K562 (cell line): ENCODE measurements at regions not wholly inside any gene's neighbourhood (a gene's known extent, or its start where the extent isn't known, plus 50 kb on each side); places are given as distances from the start of the nearest gene placed in this dataset.

Experiments
- ATAC-seq: fragments of 200-7000 bp; cut with Tn5 transposase; 3 replicates; pipeline ENCODE4 v1.9.1; 2020; ENCODE audit warnings: moderate library complexity
- BruUV-seq: library from RNA; stranded (reverse); fragments of 400-500 nt; replicated peaks from 2 replicates; lab custom pipeline; 2021; lab: Mats Ljungman, UMichigan
- CTCF ChIA-PET: fragments of 300-600 bp; formaldehyde crosslinking; extraction: SDS; loops from one replicate; lab custom pipeline; 2021; ENCODE audit warnings: low intra/inter-chr PET ratio; lab: Yijun Ruan, JAX
- POLR2A ChIA-PET: fragments of 300-600, 350-650 bp; sonication (Branson Sonifier 250); formaldehyde crosslinking; extraction: SDS; loops from one replicate; lab custom pipeline; 2021; ENCODE audit warnings: antibody characterized with exemption, inconsistent platforms; lab: Yijun Ruan, JAX
- DNase-seq, 4 experiments: peaks; one replicate each; pipeline versions ENCODE4 v3.0.0 to v3.0.0-alpha.2; 2011 to 2018; ENCODE audit warnings: low spot score in 3 of 4, mixed read lengths in 3 of 4; ENCODE audit errors: extremely low read depth in 1 of 4
- FAIRE-seq: peaks from 2 replicates; lab custom pipeline; 2011; peaks lifted over from hg19 to GRCh38; lab: Jason Lieb, UNC
- H2AFZ ChIP-seq: 2 replicates; pipeline ENCODE4 v1.6.0; 2011; ENCODE audit warnings: low read depth, low read length, control low read depth, inconsistent platforms
- H3K27ac ChIP-seq: fragments of 200-600 bp; 3 replicates; pipeline ENCODE4 v1.8.0; 2011; ENCODE audit warnings: low read depth, mild to moderate bottlenecking, control low read depth, inconsistent platforms, low read length, moderate library complexity, mixed read lengths; ENCODE audit errors: extremely low read depth
- H3K27me3 ChIP-seq, 2 experiments: fragments of 300-600 bp in 1 of 2; 2 replicates in 1 of 2; 3 replicates in 1 of 2; pipeline versions ENCODE4 v1.6.0 to v1.8.0; 2011; ENCODE audit warnings: inconsistent platforms in 2 of 2, low read length in 2 of 2, mild to moderate bottlenecking in 1 of 2, mixed read lengths in 1 of 2, moderate library complexity in 1 of 2; ENCODE audit not compliant: control insufficient read depth in 2 of 2, insufficient read depth in 2 of 2
- H3K36me3 ChIP-seq: fragments of 300-600 bp; 3 replicates; pipeline ENCODE4 v1.8.0; 2011; ENCODE audit warnings: mild to moderate bottlenecking, low read length, inconsistent platforms; ENCODE audit not compliant: control insufficient read depth, insufficient read depth
- H3K4me1 ChIP-seq, 2 experiments: fragments of 200-600 bp in 1 of 2; replicated peaks in 1 of 2; 2 replicates in 1 of 2; 3 replicates in 1 of 2; pipeline versions ENCODE4 v1.5.1 to v1.8.0; 2011; ENCODE audit warnings: inconsistent platforms in 2 of 2, low read length in 2 of 2, mild to moderate bottlenecking in 1 of 2, mixed read lengths in 1 of 2, moderate library complexity in 1 of 2; ENCODE audit not compliant: control insufficient read depth in 2 of 2, insufficient read depth in 2 of 2
- H3K4me2 ChIP-seq: 2 replicates; pipeline ENCODE4 v1.6.1; 2011; ENCODE audit warnings: low read length, control low read depth, inconsistent platforms, mixed read lengths; ENCODE audit not compliant: insufficient read depth
- H3K4me3 ChIP-seq: fragments of 200-600 bp; sonication (generic), shearing (Covaris generic); 2 replicates; pipeline ENCODE4 v1.5.1; 2016; ENCODE audit warnings: control low read depth, inconsistent platforms
- H3K79me2 ChIP-seq: fragments of 200-600 bp; 3 replicates; pipeline ENCODE4 v1.8.0; 2011; ENCODE audit warnings: low read length, inconsistent platforms; ENCODE audit not compliant: control insufficient read depth, insufficient read depth
- H3K9ac ChIP-seq, 2 experiments: 2 replicates each; pipeline versions ENCODE4 v1.6.0 to v1.6.1; 2011; ENCODE audit warnings: low read depth in 2 of 2, low read length in 2 of 2, control low read depth in 1 of 2, inconsistent platforms in 1 of 2, mild to moderate bottlenecking in 1 of 2, mixed read lengths in 1 of 2; ENCODE audit not compliant: insufficient read depth in 1 of 2
- H3K9me1 ChIP-seq: one replicate; pipeline ENCODE4 v1.6.0; 2011; ENCODE audit warnings: inconsistent platforms, mild to moderate bottlenecking, low read length, moderate library complexity; ENCODE audit not compliant: control insufficient read depth, insufficient read depth
- H3K9me3 ChIP-seq: replicated peaks from 2 replicates; pipeline ENCODE4 v1.5.1; 2011; ENCODE audit warnings: low read depth, low read length, inconsistent platforms; ENCODE audit not compliant: control insufficient read depth, insufficient read depth
- H4K20me1 ChIP-seq: replicated peaks from 2 replicates; pipeline ENCODE4 v1.6.1; 2011; ENCODE audit warnings: low read length, inconsistent platforms, mixed read lengths; ENCODE audit not compliant: control insufficient read depth, insufficient read depth
- CGGBP1 ChIP-seq: fragments of 250-450 bp; sonication (Bioruptor Pico); IDR thresholded peaks from 2 replicates; pipeline ENCODE4 v1.9.0; 2021; ENCODE audit warnings: mild to moderate bottlenecking
- CREB1 ChIP-seq, 2 experiments: sonication (generic) in 1 of 2; formaldehyde crosslinking in 1 of 2; IDR thresholded peaks; 2 replicates each; pipeline versions ENCODE4 v1.6.1 to v1.8.0; 2012 to 2022; ENCODE audit warnings: inconsistent platforms in 1 of 2, mild to moderate bottlenecking in 1 of 2, missing genetic modification reagents in 1 of 2, moderate library complexity in 1 of 2
- DIDO1 ChIP-seq: fragments of 450-650 bp; IDR thresholded peaks from 2 replicates; pipeline ENCODE4 v1.6.1; 2016; ENCODE audit warnings: low read depth, missing biosample characterization, missing genetic modification characterization
- DNMT1 ChIP-seq: fragments of 450-650 bp; IDR thresholded peaks from 2 replicates; pipeline ENCODE4 v1.6.1; 2016; ENCODE audit warnings: antibody characterized with exemption, mild to moderate bottlenecking
- NBN ChIP-seq: fragments of 450-650 bp; IDR thresholded peaks from 2 replicates; pipeline ENCODE4 v1.6.1; 2016; ENCODE audit warnings: low read depth, mild to moderate bottlenecking
- NCOA4 ChIP-seq: fragments of 450-650 bp; IDR thresholded peaks from 2 replicates; pipeline ENCODE4 v1.6.1; 2018; ENCODE audit warnings: mild to moderate bottlenecking; ENCODE audit not compliant: partially characterized antibody
- POLR2H ChIP-seq: IDR thresholded peaks from 2 replicates; pipeline ENCODE4 v1.6.1; 2016; ENCODE audit warnings: missing genetic modification characterization, low read depth, mild to moderate bottlenecking, control low read depth, missing compliant biosample characterization, moderate library complexity
- SLC30A9 ChIP-seq: fragments of 250-450 bp; sonication (Bioruptor Pico); IDR thresholded peaks from 2 replicates; pipeline ENCODE4 v1.8.0; 2022; ENCODE audit warnings: mild to moderate bottlenecking, moderate library complexity
- TGIF2 ChIP-seq: sonication (generic); formaldehyde crosslinking; IDR thresholded peaks from 2 replicates; pipeline ENCODE4 v1.8.1; 2022; ENCODE audit warnings: mild to moderate bottlenecking, missing genetic modification reagents, moderate library complexity
- ZBTB1 ChIP-seq: sonication (generic); formaldehyde crosslinking; IDR thresholded peaks from 2 replicates; pipeline ENCODE4 v1.8.1; 2023; ENCODE audit warnings: missing genetic modification reagents, low read depth, mild to moderate bottlenecking, borderline replicate concordance
- ZFP1 ChIP-seq: fragments of 450-650 bp; formaldehyde crosslinking; IDR thresholded peaks from 2 replicates; pipeline ENCODE4 v1.4.0; 2020; ENCODE audit warnings: mild to moderate bottlenecking, mixed read lengths
- ZNF639 ChIP-seq, 2 experiments: fragments of 200-800 bp in 1 of 2; sonication (Bioruptor generic) in 1 of 2; sonication (generic) in 1 of 2; formaldehyde crosslinking in 1 of 2; IDR thresholded peaks in 1 of 2; conservative IDR thresholded peaks in 1 of 2; 2 replicates each; pipeline versions ENCODE4 v1.5.0 to v1.6.1; 2016 to 2020; ENCODE audit warnings: missing compliant biosample characterization in 1 of 2, missing genetic modification characterization in 1 of 2, missing genetic modification reagents in 1 of 2
- ZNF707 ChIP-seq: fragments of 250-450 bp; sonication (Bioruptor Pico); conservative IDR thresholded peaks from 2 replicates; pipeline ENCODE4 v1.8.0; 2022; ENCODE audit warnings: inconsistent platforms, mild to moderate bottlenecking, moderate library complexity
- ZSCAN32 ChIP-seq: fragments of 450-650 bp; formaldehyde crosslinking; IDR thresholded peaks from 2 replicates; pipeline ENCODE4 v1.4.0; 2020; ENCODE audit warnings: mild to moderate bottlenecking, moderate library complexity
- WGBS: fragments of 100-300 bp; shearing (Covaris generic); methylation state at CpG from one replicate; pipeline ENCODE4 v1.1.6; 2016; ENCODE audit warnings: low coverage, mixed read lengths; ENCODE audit not compliant: insufficient coverage; ENCODE audit errors: missing lambda C conversion rate; 5-methylcytosine and 5-hydroxymethylcytosine counted together
- in situ Hi-C: fragments of 300-500 bp; cut with MboI; formaldehyde crosslinking; loops from 4 replicates; pipeline ENCODE4 v1.15.0; 2018; ENCODE audit warnings: inconsistent platforms, mixed read lengths
- intact Hi-C: fragments of 100-400 bp; cut with micrococcal nuclease; formaldehyde crosslinking; loops from 2 replicates; pipeline ENCODE4 v1.14.2; 2022

GRCh38 chr4:136909626-136910025 lies 622.7 kb downstream of the PCDH18 start (continued):
- TF ChIP-seq CGGBP1 (CRISPR knock-in tag): no peak
- TF ChIP-seq NCOA4: no peak
- no peak for TF ChIP-seq ZNF707 (CRISPR knock-in tag)
- no peak for TF ChIP-seq ZFP1
- TF ChIP-seq ZBTB1 (CRISPR knock-in tag): no peak

GRCh38 chr4:136908122-136908521 lies 624.2 kb downstream of the PCDH18 start:
- H3K9ac ChIP-seq: no peak overlapping the region
- ATAC-seq: no peak
- ChIA-PET POLR2A (no interaction called here), CTCF (no interaction called here)
- TF ChIP-seq TGIF2 (CRISPR knock-in tag): no peak
- TF ChIP-seq CREB1 (IDR thresholded peaks at IDR 0.05): no peak
- TF ChIP-seq CREB1 (CRISPR knock-in tag; IDR thresholded peaks at IDR 0.05): no peak
- no peak for TF ChIP-seq SLC30A9
- no peak for TF ChIP-seq ZNF639 (CRISPR knock-in tag; conservative IDR thresholded peaks at IDR 0.05 in 1 of 2, IDR thresholded peaks at IDR 0.05 in 1 of 2)
- no peak for TF ChIP-seq DIDO1
- TF ChIP-seq NBN: no peak
- no peak for TF ChIP-seq DNMT1
- TF ChIP-seq POLR2H (tag): no peak
- no peak for TF ChIP-seq ZSCAN32 (CRISPR knock-in tag)
- no peaks in the 10 kb centered on the region; a peak in 1 of 5 replicates for H3K4me1 ChIP-seq
- in situ Hi-C loops: no loop called here
- H3K4me2 ChIP-seq: no peak overlapping the region
- intact Hi-C loops: no loop called here
- H3K27ac ChIP-seq: no peak overlapping the region
- no peaks in the 10 kb centered on the region for H3K27me3 ChIP-seq
- H3K36me3 ChIP-seq: no peaks in the 10 kb centered on the region
- BruUV-seq: no TSS peak
- no peaks in the 10 kb centered on the region for H3K9me1 ChIP-seq
- FAIRE-seq: no peak
- no peak overlapping the region for H3K4me3 ChIP-seq
- no peak overlapping the region for H2AFZ ChIP-seq
- H3K79me2 ChIP-seq: no peaks in the 10 kb centered on the region
- H3K9me3 ChIP-seq: no peaks in the 10 kb centered on the region
- DNase-seq: no peak
- no peaks in the 10 kb centered on the region for H4K20me1 ChIP-seq
- 0% methylated on average over 2 of the region's 2 CpGs for WGBS
